ENCODE measurements at regions not wholly inside any gene's neighbourhood (a gene's known extent, or its start where the extent isn't known, plus 50 kb on each side); places are given as distances from the start of the nearest gene placed in this dataset.
"Not testable (repeated sequence)": the region's sequence is repeated elsewhere in the genome, so short reads cannot be mapped to it uniquely, and the experiment has no call there.

DNA sequence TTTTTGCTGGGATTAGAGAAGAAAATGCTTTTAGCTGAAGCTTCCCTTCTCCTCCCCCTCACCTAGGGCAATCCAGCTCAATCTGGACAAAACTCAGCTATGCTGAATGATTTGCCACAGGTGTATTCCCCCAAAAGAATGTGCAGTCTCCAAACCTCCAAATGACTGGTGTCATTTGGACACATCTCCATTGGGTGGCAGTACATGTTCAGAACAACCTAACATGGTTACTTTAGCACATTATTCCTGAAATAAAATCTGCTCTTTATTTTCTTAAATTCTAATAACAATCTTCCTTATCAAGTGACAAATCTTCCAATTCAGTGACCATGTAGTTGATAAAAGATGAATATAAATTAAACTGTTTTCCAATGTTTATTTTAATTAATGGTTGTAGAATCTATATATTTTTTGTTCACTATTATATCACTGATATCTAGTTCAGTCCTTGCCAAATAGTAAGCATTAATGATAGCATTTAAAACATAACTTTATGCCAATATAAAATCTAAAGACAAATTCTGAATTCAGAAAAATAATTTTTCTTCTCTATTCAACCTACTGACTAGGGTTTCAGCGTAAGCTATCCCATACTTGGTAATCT lies 61.3 kb upstream of the MOCS2 start:
- TF ChIP-seq, protein P1, sequence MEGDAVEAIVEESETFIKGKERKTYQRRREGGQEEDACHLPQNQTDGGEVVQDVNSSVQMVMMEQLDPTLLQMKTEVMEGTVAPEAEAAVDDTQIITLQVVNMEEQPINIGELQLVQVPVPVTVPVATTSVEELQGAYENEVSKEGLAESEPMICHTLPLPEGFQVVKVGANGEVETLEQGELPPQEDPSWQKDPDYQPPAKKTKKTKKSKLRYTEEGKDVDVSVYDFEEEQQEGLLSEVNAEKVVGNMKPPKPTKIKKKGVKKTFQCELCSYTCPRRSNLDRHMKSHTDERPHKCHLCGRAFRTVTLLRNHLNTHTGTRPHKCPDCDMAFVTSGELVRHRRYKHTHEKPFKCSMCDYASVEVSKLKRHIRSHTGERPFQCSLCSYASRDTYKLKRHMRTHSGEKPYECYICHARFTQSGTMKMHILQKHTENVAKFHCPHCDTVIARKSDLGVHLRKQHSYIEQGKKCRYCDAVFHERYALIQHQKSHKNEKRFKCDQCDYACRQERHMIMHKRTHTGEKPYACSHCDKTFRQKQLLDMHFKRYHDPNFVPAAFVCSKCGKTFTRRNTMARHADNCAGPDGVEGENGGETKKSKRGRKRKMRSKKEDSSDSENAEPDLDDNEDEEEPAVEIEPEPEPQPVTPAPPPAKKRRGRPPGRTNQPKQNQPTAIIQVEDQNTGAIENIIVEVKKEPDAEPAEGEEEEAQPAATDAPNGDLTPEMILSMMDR (conservative IDR thresholded peaks at IDR 0.05), result peak; percentile 81
- no peak for TF ChIP-seq ZFX (IDR thresholded peaks at IDR 0.05)
- no peak overlapping the region for H3K27ac ChIP-seq

DNA sequence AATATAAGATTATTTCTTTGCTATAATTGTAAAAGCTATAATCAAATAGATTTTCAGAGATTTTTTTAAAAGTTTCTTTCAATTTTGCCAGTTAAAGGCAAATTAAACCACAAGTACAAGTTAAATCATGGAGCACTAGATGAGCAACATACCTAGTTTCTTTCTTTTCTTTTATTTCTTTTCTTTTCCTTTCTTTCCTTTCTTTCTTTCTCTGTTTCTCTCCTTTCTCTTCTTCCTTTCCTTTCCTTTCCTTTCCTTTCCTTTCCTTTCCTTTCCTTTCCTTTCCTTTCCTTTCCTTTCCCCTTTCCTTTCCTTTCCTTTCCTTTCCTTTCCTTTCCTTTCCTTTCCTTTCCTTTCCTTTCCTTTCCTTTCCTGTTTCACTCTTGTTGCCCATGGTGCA lies 62.5 kb upstream of the MOCS2 start:
- H3K27ac ChIP-seq, result not testable (repeated sequence)

DNA sequence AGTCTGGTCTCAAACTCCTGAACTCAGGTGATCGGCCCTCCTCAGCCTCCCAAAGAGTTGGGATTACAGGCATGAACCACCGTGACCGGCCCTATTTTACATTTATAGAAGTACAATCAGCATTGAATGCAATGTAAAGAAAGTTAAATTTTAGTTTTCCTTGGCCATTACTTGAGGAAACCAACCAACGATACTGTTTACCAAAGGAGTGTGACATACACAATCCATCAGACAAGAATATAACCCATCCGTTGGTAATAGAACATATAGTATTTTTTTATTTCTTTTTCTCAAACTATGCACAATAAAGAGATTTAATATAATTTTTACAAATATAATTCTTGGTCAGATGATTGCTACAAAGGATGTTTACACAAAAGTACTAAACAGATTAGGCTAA lies 63.1 kb upstream of the MOCS2 start:
- no peak for TF ChIP-seq ZFX (IDR thresholded peaks at IDR 0.05)
- TF ChIP-seq, protein P1 (conservative IDR thresholded peaks at IDR 0.05), result no peak

DNA sequence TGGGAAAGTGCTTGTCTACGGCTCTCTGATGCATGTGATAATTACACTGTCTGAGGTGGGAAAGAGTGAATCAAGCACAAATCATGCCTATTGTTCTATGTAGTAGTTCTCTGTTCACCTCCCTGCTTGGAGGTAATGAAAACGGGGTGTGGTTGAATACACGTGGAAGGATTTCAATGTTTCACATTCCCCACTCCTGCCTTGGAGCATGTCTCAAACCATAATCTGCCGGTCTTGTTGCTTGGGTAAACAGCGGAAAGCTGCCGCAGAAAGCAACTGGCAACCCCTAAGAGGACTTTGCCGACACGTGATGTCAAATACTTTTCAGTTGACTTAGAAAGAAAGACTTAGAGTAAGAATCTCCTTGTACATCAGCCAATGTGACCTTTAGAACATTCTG lies 63.5 kb upstream of the MOCS2 start:
- TF ChIP-seq, protein P1 (conservative IDR thresholded peaks at IDR 0.05), result no peak
- no peak for TF ChIP-seq ZFX (IDR thresholded peaks at IDR 0.05)
- no peak overlapping the region for H3K27ac ChIP-seq

More for the DNA sequence above, 63.1 kb upstream of the MOCS2 start:
- H3K27ac ChIP-seq, result no peak overlapping the region

DNA sequence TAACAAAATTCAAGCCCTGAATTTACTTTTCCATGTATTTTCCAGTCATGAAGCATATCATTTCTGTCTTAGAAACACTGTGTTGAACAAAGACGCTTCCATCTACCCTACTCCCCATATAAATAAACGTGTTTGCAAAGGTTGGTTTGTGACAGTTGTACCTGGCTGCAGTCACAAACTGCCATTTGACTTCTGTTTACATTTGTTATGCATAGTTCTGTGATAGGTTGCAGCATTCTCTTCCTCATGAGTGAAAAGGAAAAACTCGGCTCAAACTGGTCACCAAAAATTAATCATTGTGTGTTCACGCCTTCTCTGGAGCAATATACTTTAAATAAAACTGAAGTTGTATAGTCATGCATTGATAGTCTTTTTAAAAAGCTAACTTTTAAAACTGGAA lies 69.3 kb upstream of the MOCS2 start:
- TF ChIP-seq ZFX (IDR thresholded peaks at IDR 0.05), result no peak
- TF ChIP-seq, protein P1 (conservative IDR thresholded peaks at IDR 0.05), result no peak
- H3K27ac ChIP-seq, result no peak overlapping the region

DNA sequence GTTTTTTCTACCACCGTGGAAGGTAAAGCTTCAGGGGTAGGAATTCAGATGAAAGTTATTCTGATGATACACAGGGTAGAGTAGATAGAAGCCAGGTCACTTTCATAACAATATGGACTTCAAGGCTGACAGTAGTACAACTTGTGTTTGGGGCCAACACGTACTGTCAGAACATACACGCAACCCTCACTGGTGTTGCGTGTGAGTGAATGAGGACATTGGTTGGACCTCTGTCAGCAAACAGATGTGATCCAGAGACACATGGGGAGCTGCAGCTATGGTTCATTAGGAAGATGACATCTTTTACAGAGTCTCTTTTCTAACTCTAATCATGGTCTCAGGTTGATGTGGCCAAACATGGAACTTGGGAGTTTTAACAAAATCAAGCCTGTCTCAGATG lies 70.1 kb upstream of the MOCS2 start:
- no peak for TF ChIP-seq ZFX (IDR thresholded peaks at IDR 0.05)
- TF ChIP-seq, protein P1 (conservative IDR thresholded peaks at IDR 0.05), result no peak
- H3K27ac ChIP-seq, result no peak overlapping the region

DNA sequence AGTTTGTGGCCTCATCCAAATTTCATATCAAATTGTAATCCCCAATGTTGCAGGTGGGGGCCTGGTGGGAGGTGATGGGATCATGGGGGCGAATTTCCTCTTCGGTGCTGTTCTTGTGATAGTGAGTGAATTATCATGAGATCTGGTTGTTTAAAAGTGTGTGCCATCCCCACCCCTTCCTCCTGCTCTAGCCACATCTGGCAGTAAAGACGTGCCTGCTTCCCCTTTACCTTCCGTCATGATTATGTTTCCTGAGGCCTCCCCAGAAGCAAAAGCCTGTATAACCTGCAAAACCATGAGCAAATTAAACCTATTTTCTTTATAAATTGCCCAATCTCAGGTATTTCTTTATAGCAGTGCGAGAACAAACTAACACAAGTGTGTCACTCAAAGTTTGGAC lies 71.0 kb upstream of the MOCS2 start:
- H3K27ac ChIP-seq, result no peak overlapping the region
- no peak for TF ChIP-seq ZFX (IDR thresholded peaks at IDR 0.05)
- TF ChIP-seq, protein P1 (conservative IDR thresholded peaks at IDR 0.05), result no peak

DNA sequence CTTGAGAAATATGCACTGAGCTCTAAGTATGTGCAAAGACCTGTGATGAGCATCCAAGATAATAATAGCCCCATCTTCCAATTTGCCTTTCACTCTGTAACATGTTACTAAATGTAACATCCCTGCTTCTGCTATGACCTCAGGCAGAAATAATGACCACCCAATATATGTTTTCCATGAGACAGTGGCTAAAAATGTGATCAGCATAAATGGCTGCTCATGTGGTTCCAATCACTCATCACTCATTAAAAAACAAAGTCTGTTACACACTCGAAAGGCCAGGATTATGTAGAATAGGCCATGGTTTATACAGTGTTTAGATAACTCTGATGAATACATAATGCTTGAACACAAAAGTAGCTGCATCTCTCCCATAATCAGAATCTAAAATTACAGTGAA lies 71.4 kb upstream of the MOCS2 start:
- no peak for TF ChIP-seq ZFX (IDR thresholded peaks at IDR 0.05)
- TF ChIP-seq, protein P1 (conservative IDR thresholded peaks at IDR 0.05), result no peak
- no peak overlapping the region for H3K27ac ChIP-seq

Data from C4-2B (cell line).